GM21529 (cell line): ENCODE measurements at regions not wholly inside any gene's neighbourhood (a gene's known extent, or its start where the extent isn't known, plus 50 kb on each side); places are given as distances from the start of the nearest gene placed in this dataset.
"Not testable (repeated sequence)": the region's sequence is repeated elsewhere in the genome, so short reads cannot be mapped to it uniquely, and the experiment has no call there.

Source experiments
- ATAC-seq: cut with Tn5 transposase; IDR thresholded peaks from one replicate; pipeline ENCODE4 v1.9.1; 2021; ENCODE audit not compliant: unreplicated experiment

- ATAC-seq = no peak
These were observed 422.8 kb upstream of the EPHA7 start for GRCh38 chr6:93842178-93842577.

GRCh38 chr6:93835451-93836145 lies 416.2 kb upstream of the EPHA7 start:
- not testable (repeated sequence) for ATAC-seq

- ATAC-seq = not testable (repeated sequence)
These were observed 415.7 kb upstream of the EPHA7 start for GRCh38 chr6:93835026-93835425.

GRCh38 chr6:93833326-93833725 lies 414.0 kb upstream of the EPHA7 start:
- not testable (repeated sequence) for ATAC-seq

GRCh38 chr6:93829757-93830156 lies 410.4 kb upstream of the EPHA7 start:
- ATAC-seq = not testable (repeated sequence)

- ATAC-seq = no peak
These were observed 409.6 kb upstream of the EPHA7 start for GRCh38 chr6:93829009-93829408.

- no peak for ATAC-seq
These were observed 409.2 kb upstream of the EPHA7 start for GRCh38 chr6:93828553-93828952.

GRCh38 chr6:93827728-93828127 lies 408.4 kb upstream of the EPHA7 start:
- no peak for ATAC-seq

GRCh38 chr6:93825950-93826349 lies 406.6 kb upstream of the EPHA7 start:
- no peak for ATAC-seq

GRCh38 chr6:93823489-93823888 lies 404.1 kb upstream of the EPHA7 start:
- ATAC-seq = no peak

GRCh38 chr6:93822434-93823265 lies 403.3 kb upstream of the EPHA7 start:
- ATAC-seq = no peak

- ATAC-seq = no peak
These were observed 402.6 kb upstream of the EPHA7 start for GRCh38 chr6:93821953-93822352.

GRCh38 chr6:93820465-93821082 lies 401.2 kb upstream of the EPHA7 start:
- no peak for ATAC-seq

GRCh38 chr6:93819189-93819588 lies 399.8 kb upstream of the EPHA7 start:
- no peak for ATAC-seq

- no peak for ATAC-seq
These were observed 398.6 kb upstream of the EPHA7 start for GRCh38 chr6:93817937-93818336.

GRCh38 chr6:93806409-93807270 lies 387.3 kb upstream of the EPHA7 start:
- no peak for ATAC-seq

- no peak for ATAC-seq
These were observed 381.9 kb upstream of the EPHA7 start for GRCh38 chr6:93801101-93801847.

- ATAC-seq = no peak
These were observed 379.9 kb upstream of the EPHA7 start for GRCh38 chr6:93799226-93799625.

GRCh38 chr6:93794166-93794565 lies 374.8 kb upstream of the EPHA7 start:
- no peak for ATAC-seq

- ATAC-seq = no peak
These were observed 373.4 kb upstream of the EPHA7 start for GRCh38 chr6:93792746-93793145.
